Loucy (cell line): ENCODE measurements at regions not wholly inside any gene's neighbourhood (a gene's known extent, or its start where the extent isn't known, plus 50 kb on each side); places are given as distances from the start of the nearest gene placed in this dataset.

Experiments used
- CTCF ChIP-seq: fragments of 200-600 bp; sonication (generic); conservative IDR thresholded peaks from 2 replicates; pipeline ENCODE4 v1.5.1; 2014; ENCODE audit warnings: mild to moderate bottlenecking, antibody characterized with exemption, low read length
- EZH2phosphoT487 ChIP-seq: fragments of 200-600 bp; IDR thresholded peaks from 2 replicates; pipeline ENCODE4 v1.6.1; 2018; ENCODE audit warnings: antibody characterized with exemption, mild to moderate bottlenecking, moderate library complexity, borderline replicate concordance

GRCh38 chr2:176414641-176415040 lies 145.4 kb downstream of the MTX2 start:
- TF ChIP-seq CTCF (no peak), EZH2phosphoT487 (no peak)
